PC-9 (cell line): ENCODE measurements at regions not wholly inside any gene's neighbourhood (a gene's known extent, or its start where the extent isn't known, plus 50 kb on each side); places are given as distances from the start of the nearest gene placed in this dataset.

Experiments used
- CTCF ChIP-seq: fragments of 200-600 bp; sonication (generic); conservative IDR thresholded peaks from 2 replicates; pipeline ENCODE4 v1.6.1; 2017; ENCODE audit warnings: mixed run types, antibody characterized with exemption, mild to moderate bottlenecking, moderate library complexity
- EZH2 ChIP-seq: fragments of 200-600 bp; sonication (generic); IDR thresholded peaks from 2 replicates; pipeline ENCODE4 v1.8.0; 2017; ENCODE audit warnings: antibody characterized with exemption, low read depth

- TF ChIP-seq CTCF (no peak), EZH2 (no peak)
These were observed 656.7 kb downstream of the MED13L start for GRCh38 chr12:115620816-115621215.
